Sigmoid colon (tissue), 4 donors: ENCODE measurements at regions not wholly inside any gene's neighbourhood (a gene's known extent, or its start where the extent isn't known, plus 50 kb on each side); places are given as distances from the start of the nearest gene placed in this dataset.

Experiments
- CTCF ChIP-seq, 4 experiments: fragments of 450-650 bp in 3 of 4; fragments of 200-600 bp in 1 of 4; IDR thresholded peaks; one replicate each; pipeline ENCODE4 v1.5.1; 2016 to 2019; ENCODE audit warnings: antibody characterized with exemption in 4 of 4, mild to moderate bottlenecking in 3 of 4, moderate library complexity in 2 of 4
- EP300 ChIP-seq, 4 donors: sonication (generic); formaldehyde crosslinking; IDR thresholded peaks; one replicate each; pipeline ENCODE4 v1.6.1; 2017; ENCODE audit warnings: antibody characterized with exemption in 4 of 4
- POLR2AphosphoS5 ChIP-seq, 4 donors: sonication (generic); formaldehyde crosslinking; IDR thresholded peaks; one replicate each; pipeline ENCODE4 v1.6.1; 2017; ENCODE audit warnings: antibody characterized with exemption in 4 of 4

DNA sequence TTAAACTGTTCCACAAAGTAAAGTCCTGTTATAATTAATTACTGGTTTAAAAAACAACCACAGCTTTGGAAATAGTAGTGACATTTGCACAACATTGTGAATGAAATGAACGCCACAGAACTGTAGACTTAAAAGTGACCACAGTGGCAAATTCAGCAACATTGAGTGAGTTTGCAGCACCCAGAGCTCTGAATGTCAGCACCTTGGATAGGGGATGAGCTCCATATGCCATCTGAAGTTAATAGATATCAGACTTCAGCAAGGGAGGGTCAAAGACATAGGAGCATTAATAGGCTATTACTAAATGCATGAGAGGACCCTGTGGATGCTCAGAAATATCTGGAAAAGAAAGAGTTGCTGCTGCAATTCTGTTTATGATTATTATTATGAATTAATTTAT lies 55.3 kb upstream of the KCNIP4 start:
- TF ChIP-seq CTCF (IDR thresholded peaks at IDR 0.05): no peak
- no peak for TF ChIP-seq EP300 (IDR thresholded peaks at IDR 0.05)
- no peak for TF ChIP-seq POLR2AphosphoS5 (IDR thresholded peaks at IDR 0.05)
